GM18499 (cell line): ENCODE measurements at regions not wholly inside any gene's neighbourhood (a gene's known extent, or its start where the extent isn't known, plus 50 kb on each side); places are given as distances from the start of the nearest gene placed in this dataset.

ENCODE experiments used
- ATAC-seq: cut with Tn5 transposase; IDR thresholded peaks from one replicate; pipeline ENCODE4 v1.9.1; 2021; ENCODE audit warnings: moderate number of reproducible peaks; ENCODE audit not compliant: insufficient read depth, unreplicated experiment

- ATAC-seq, result no peak
Measured at GRCh38 chr18:68623342-68623741, 91.6 kb downstream of the TMX3 start.

GRCh38 chr18:68611311-68611710 lies 103.6 kb downstream of the TMX3 start:
- no peak for ATAC-seq

GRCh38 chr18:68608851-68609490 lies 105.9 kb downstream of the TMX3 start:
- ATAC-seq, result no peak

GRCh38 chr18:68607852-68608251 lies 107.1 kb downstream of the TMX3 start:
- ATAC-seq, result no peak

GRCh38 chr18:68604256-68604655 lies 110.7 kb downstream of the TMX3 start:
- ATAC-seq, result no peak

GRCh38 chr18:68596016-68596415 lies 118.9 kb downstream of the TMX3 start:
- no peak for ATAC-seq

- no peak for ATAC-seq
Measured at GRCh38 chr18:68588169-68588568, 126.7 kb downstream of the TMX3 start.

GRCh38 chr18:68583685-68584084 lies 131.2 kb downstream of the TMX3 start:
- no peak for ATAC-seq

GRCh38 chr18:68574311-68574710 lies 140.6 kb downstream of the TMX3 start:
- no peak for ATAC-seq

- no peak for ATAC-seq
Measured at GRCh38 chr18:68569936-68570335, 145.0 kb downstream of the TMX3 start.

GRCh38 chr18:68568364-68569155 lies 146.3 kb downstream of the TMX3 start:
- no peak for ATAC-seq

- no peak for ATAC-seq
Measured at GRCh38 chr18:68566991-68567390, 147.9 kb downstream of the TMX3 start.

- no peak for ATAC-seq
Measured at GRCh38 chr18:68564961-68565360, 149.9 kb downstream of the TMX3 start.

GRCh38 chr18:68564351-68564750 lies 150.6 kb downstream of the TMX3 start:
- no peak for ATAC-seq

GRCh38 chr18:68560128-68560527 lies 154.8 kb downstream of the TMX3 start:
- no peak for ATAC-seq

- ATAC-seq, result no peak
Measured at GRCh38 chr18:68557183-68557582, 157.7 kb downstream of the TMX3 start.

GRCh38 chr18:68555879-68556301 lies 159.0 kb downstream of the TMX3 start:
- ATAC-seq, result no peak

- no peak for ATAC-seq
Measured at GRCh38 chr18:68548904-68549870, 165.7 kb downstream of the TMX3 start.

- no peak for ATAC-seq
Measured at GRCh38 chr18:68543344-68543743, 171.6 kb downstream of the TMX3 start.

GRCh38 chr18:68542846-68543245 lies 172.1 kb downstream of the TMX3 start:
- no peak for ATAC-seq

GRCh38 chr18:68533641-68534040 lies 181.3 kb downstream of the TMX3 start:
- no peak for ATAC-seq
